HCT116 (cell line): ENCODE measurements at regions not wholly inside any gene's neighbourhood (a gene's known extent, or its start where the extent isn't known, plus 50 kb on each side); places are given as distances from the start of the nearest gene placed in this dataset.

ENCODE experiments used
- CEBPB ChIP-seq: IDR thresholded peaks from 2 replicates; pipeline ENCODE4 v1.6.1; 2012; ENCODE audit warnings: low read depth
- CTCF ChIP-seq, 3 experiments: fragments of 200-600 bp in 1 of 3; sonication (generic) in 1 of 3; IDR thresholded peaks in 2 of 3; conservative IDR thresholded peaks in 1 of 3; 2 replicates each; pipeline ENCODE4 v1.5.1; 2012 to 2017; ENCODE audit warnings: low read depth in 2 of 3, low read length in 2 of 3, antibody characterized with exemption in 1 of 3, borderline replicate concordance in 1 of 3, control low read depth in 1 of 3, mild to moderate bottlenecking in 1 of 3, mixed read lengths in 1 of 3, mixed run types in 1 of 3, moderate library complexity in 1 of 3; ENCODE audit not compliant: insufficient read depth in 1 of 3
- EZH2phosphoT487 ChIP-seq: fragments of 200-600 bp; IDR thresholded peaks from 2 replicates; pipeline ENCODE4 v1.6.1; 2018; ENCODE audit warnings: antibody characterized with exemption, borderline replicate concordance
- MAX ChIP-seq: IDR thresholded peaks from 2 replicates; pipeline ENCODE4 v1.6.1; 2012
- POLR2A ChIP-seq: IDR thresholded peaks from 2 replicates; pipeline ENCODE4 v1.7.0; 2011; ENCODE audit warnings: borderline replicate concordance; ENCODE audit not compliant: insufficient read depth, insufficient read length; ENCODE audit errors: extremely low read depth
- POLR2AphosphoS5 ChIP-seq: IDR thresholded peaks from 2 replicates; pipeline ENCODE4 v1.6.1; 2011; ENCODE audit warnings: mild to moderate bottlenecking, low read depth, low read length, moderate library complexity
- RAD21 ChIP-seq: IDR thresholded peaks from 2 replicates; pipeline ENCODE4 v1.6.1; 2012; ENCODE audit warnings: low read depth, mild to moderate bottlenecking
- SRF ChIP-seq: IDR thresholded peaks from 2 replicates; pipeline ENCODE4 v1.6.1; 2012; ENCODE audit warnings: low read depth
- TCF7L2 ChIP-seq: IDR thresholded peaks from 2 replicates; pipeline ENCODE4 v1.7.0; 2011; ENCODE audit warnings: borderline replicate concordance, inconsistent platforms; ENCODE audit not compliant: insufficient read depth, insufficient read length; ENCODE audit errors: extremely low read depth
- YY1 ChIP-seq: IDR thresholded peaks from 2 replicates; pipeline ENCODE4 v1.6.1; 2011; ENCODE audit warnings: low read length, low read depth, moderate library complexity, mild to moderate bottlenecking; ENCODE audit not compliant: insufficient replicate concordance; ENCODE audit errors: extremely low read depth
- ZBTB33 ChIP-seq: IDR thresholded peaks from 2 replicates; pipeline ENCODE4 v1.6.1; 2011; ENCODE audit warnings: mild to moderate bottlenecking, low read length, moderate library complexity; ENCODE audit not compliant: insufficient replicate concordance; ENCODE audit errors: extremely low read depth
- TF ChIP-seq, protein P1 (sequence below): IDR thresholded peaks from 2 replicates; pipeline ENCODE4 v1.6.1; 2012
- TF ChIP-seq, protein P2 (sequence below): IDR thresholded peaks from 2 replicates; pipeline ENCODE4 v1.6.1; 2012; ENCODE audit warnings: low read depth

DNA sequence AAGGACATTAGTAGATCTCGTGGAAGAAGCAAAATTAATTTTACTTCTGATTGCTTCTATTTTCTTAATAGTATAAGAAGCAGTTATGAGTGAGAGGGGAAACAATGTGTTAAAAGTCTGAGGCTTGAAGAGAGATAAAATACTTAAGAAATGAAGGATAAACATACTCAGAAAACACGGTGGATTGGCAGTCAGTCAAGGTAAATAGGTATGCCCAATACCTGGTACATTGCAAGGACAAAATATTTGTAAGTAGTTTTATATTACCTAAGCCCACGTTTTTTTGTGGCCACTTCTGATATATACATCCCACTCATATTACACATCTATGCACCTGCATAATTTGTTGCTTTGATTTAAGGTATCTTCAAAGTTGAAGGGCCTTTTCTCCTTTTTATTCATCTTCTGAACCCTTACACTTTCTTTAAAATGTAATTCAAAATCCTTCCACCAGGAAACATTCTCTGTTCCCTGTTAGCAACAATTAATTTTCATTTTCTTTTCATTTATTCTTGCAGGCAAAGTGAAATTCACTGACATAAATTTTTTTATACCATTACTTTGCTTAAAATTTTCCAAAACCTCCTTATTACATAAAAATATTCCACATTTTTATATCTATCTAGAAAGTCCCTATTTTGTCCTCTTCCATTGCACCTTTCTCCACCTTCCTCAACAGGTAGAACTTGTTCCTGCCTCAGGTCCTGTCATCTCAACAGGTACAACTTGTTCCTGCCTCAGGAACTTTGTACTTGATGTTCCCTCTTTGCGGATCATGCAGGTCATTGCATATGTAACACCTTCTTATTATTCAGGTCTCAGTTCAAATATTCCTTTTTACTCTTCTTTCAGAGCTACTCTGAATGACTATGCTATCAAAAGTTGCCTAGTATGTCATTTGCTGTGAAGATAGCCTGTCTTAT is 755.7 kb upstream of the ALCAM start:
- TF ChIP-seq POLR2A: no peak
- TF ChIP-seq CTCF (IDR thresholded peaks at IDR 0.05 in 2 of 3, conservative IDR thresholded peaks at IDR 0.05 in 1 of 3; ENCODE audit: borderline replicate concordance in 1 of 3, insufficient read depth in 1 of 3, low read depth in 2 of 3, low read length in 2 of 3): peak in 1 of 3 experiments; percentile 41; a peak in 3 of 6 replicates
- no peak for TF ChIP-seq POLR2AphosphoS5
- TF ChIP-seq, protein P1, sequence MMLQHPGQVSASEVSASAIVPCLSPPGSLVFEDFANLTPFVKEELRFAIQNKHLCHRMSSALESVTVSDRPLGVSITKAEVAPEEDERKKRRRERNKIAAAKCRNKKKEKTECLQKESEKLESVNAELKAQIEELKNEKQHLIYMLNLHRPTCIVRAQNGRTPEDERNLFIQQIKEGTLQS: no peak
- TF ChIP-seq EZH2phosphoT487: no peak
- TF ChIP-seq TCF7L2: no peak
- TF ChIP-seq MAX: no peak
- TF ChIP-seq, protein P2, sequence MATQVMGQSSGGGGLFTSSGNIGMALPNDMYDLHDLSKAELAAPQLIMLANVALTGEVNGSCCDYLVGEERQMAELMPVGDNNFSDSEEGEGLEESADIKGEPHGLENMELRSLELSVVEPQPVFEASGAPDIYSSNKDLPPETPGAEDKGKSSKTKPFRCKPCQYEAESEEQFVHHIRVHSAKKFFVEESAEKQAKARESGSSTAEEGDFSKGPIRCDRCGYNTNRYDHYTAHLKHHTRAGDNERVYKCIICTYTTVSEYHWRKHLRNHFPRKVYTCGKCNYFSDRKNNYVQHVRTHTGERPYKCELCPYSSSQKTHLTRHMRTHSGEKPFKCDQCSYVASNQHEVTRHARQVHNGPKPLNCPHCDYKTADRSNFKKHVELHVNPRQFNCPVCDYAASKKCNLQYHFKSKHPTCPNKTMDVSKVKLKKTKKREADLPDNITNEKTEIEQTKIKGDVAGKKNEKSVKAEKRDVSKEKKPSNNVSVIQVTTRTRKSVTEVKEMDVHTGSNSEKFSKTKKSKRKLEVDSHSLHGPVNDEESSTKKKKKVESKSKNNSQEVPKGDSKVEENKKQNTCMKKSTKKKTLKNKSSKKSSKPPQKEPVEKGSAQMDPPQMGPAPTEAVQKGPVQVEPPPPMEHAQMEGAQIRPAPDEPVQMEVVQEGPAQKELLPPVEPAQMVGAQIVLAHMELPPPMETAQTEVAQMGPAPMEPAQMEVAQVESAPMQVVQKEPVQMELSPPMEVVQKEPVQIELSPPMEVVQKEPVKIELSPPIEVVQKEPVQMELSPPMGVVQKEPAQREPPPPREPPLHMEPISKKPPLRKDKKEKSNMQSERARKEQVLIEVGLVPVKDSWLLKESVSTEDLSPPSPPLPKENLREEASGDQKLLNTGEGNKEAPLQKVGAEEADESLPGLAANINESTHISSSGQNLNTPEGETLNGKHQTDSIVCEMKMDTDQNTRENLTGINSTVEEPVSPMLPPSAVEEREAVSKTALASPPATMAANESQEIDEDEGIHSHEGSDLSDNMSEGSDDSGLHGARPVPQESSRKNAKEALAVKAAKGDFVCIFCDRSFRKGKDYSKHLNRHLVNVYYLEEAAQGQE: no peak
- TF ChIP-seq CEBPB: no peak
- no peak for TF ChIP-seq SRF
- TF ChIP-seq ZBTB33: no peak
- no peak for TF ChIP-seq YY1
- TF ChIP-seq RAD21: no peak
